Lower leg skin (tissue), 3 donors: ENCODE measurements at regions not wholly inside any gene's neighbourhood (a gene's known extent, or its start where the extent isn't known, plus 50 kb on each side); places are given as distances from the start of the nearest gene placed in this dataset.

ENCODE experiments used
- POLR2A ChIP-seq, 2 donors: fragments of 450-650 bp; IDR thresholded peaks; one replicate each; pipeline ENCODE4 v1.6.1; 2016 to 2017; ENCODE audit warnings: antibody characterized with exemption in 2 of 2, mild to moderate bottlenecking in 1 of 2, moderate library complexity in 1 of 2
- TF ChIP-seq, protein P1 (sequence below), 3 donors: fragments of 450-650 bp; IDR thresholded peaks; one replicate each; pipeline ENCODE4 v1.5.1; 2016; ENCODE audit warnings: antibody characterized with exemption in 3 of 3, mild to moderate bottlenecking in 3 of 3, moderate library complexity in 2 of 3

GRCh38 chr2:157204401-157204800 is 53.1 kb upstream of the GALNT5 start:
- TF ChIP-seq, protein P1, sequence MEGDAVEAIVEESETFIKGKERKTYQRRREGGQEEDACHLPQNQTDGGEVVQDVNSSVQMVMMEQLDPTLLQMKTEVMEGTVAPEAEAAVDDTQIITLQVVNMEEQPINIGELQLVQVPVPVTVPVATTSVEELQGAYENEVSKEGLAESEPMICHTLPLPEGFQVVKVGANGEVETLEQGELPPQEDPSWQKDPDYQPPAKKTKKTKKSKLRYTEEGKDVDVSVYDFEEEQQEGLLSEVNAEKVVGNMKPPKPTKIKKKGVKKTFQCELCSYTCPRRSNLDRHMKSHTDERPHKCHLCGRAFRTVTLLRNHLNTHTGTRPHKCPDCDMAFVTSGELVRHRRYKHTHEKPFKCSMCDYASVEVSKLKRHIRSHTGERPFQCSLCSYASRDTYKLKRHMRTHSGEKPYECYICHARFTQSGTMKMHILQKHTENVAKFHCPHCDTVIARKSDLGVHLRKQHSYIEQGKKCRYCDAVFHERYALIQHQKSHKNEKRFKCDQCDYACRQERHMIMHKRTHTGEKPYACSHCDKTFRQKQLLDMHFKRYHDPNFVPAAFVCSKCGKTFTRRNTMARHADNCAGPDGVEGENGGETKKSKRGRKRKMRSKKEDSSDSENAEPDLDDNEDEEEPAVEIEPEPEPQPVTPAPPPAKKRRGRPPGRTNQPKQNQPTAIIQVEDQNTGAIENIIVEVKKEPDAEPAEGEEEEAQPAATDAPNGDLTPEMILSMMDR (IDR thresholded peaks at IDR 0.05): no peak
- TF ChIP-seq POLR2A (IDR thresholded peaks at IDR 0.05): no peak
